Caco-2 (cell line): ENCODE measurements at regions not wholly inside any gene's neighbourhood (a gene's known extent, or its start where the extent isn't known, plus 50 kb on each side); places are given as distances from the start of the nearest gene placed in this dataset.

Experiments used
- BruUV-seq: library from RNA; stranded (reverse); fragments of 400-500 nt; replicated peaks from 2 replicates; lab custom pipeline; 2021; lab: Mats Ljungman, UMichigan
- CTCF ChIA-PET: fragments of 300-600 bp; sonication (Branson Sonifier 250); formaldehyde crosslinking; loops from one replicate; lab custom pipeline; 2022; ENCODE audit warnings: antibody characterized with exemption; lab: Charles Lee
- POLR2A ChIA-PET: fragments of 300-600 bp; sonication (Branson Sonifier 250); formaldehyde crosslinking; loops from one replicate; lab custom pipeline; 2022; ENCODE audit warnings: antibody characterized with exemption; lab: Charles Lee
- DNase-seq, 2 experiments: peaks; one replicate each; pipeline versions ENCODE4 v3.0.0 to v3.0.0-alpha.2; 2020 to 2022
- H3K27me3 ChIP-seq: replicated peaks from 2 replicates; pipeline ENCODE4 v1.6.0; 2011; ENCODE audit warnings: low read length; ENCODE audit not compliant: control insufficient read depth, insufficient read depth
- H3K36me3 ChIP-seq: 2 replicates; pipeline ENCODE4 v1.5.1; 2011; ENCODE audit warnings: low read length; ENCODE audit not compliant: control insufficient read depth, insufficient read depth
- H3K4me1 ChIP-seq: fragments of 250-450 bp; sonication (Bioruptor Pico); 2 replicates; pipeline ENCODE4 v1.5.1; 2020; ENCODE audit warnings: mild to moderate bottlenecking
- H3K4me3 ChIP-seq: 2 replicates; pipeline ENCODE4 v1.5.1; 2011; ENCODE audit warnings: low read depth, mild to moderate bottlenecking, control low read depth, low read length
- H3K9me3 ChIP-seq: fragments of 250-450 bp; sonication (Bioruptor Pico); 2 replicates; pipeline ENCODE4 v1.5.1; 2020; ENCODE audit warnings: mild to moderate bottlenecking, moderate library complexity
- H3K27ac Mint-ChIP-seq: one replicate; pipeline ENCODE4 v1.8.0; 2022; ENCODE audit warnings: mixed read lengths; ENCODE audit not compliant: unreplicated experiment
- H3K27me3 Mint-ChIP-seq: one replicate; pipeline ENCODE4 v1.8.0; 2022; ENCODE audit warnings: mixed read lengths; ENCODE audit not compliant: insufficient read depth, unreplicated experiment
- H3K36me3 Mint-ChIP-seq: one replicate; pipeline ENCODE4 v1.8.0; 2022; ENCODE audit warnings: mild to moderate bottlenecking, mixed read lengths; ENCODE audit not compliant: insufficient read depth, unreplicated experiment
- H3K4me1 Mint-ChIP-seq: one replicate; pipeline ENCODE4 v1.8.0; 2022; ENCODE audit warnings: low read depth, mixed read lengths; ENCODE audit not compliant: unreplicated experiment
- H3K4me3 Mint-ChIP-seq: one replicate; pipeline ENCODE4 v1.8.0; 2022; ENCODE audit warnings: mild to moderate bottlenecking, moderate library complexity, mixed read lengths; ENCODE audit not compliant: unreplicated experiment
- H3K9me3 Mint-ChIP-seq: one replicate; pipeline ENCODE4 v1.8.0; 2022; ENCODE audit warnings: mixed read lengths; ENCODE audit not compliant: unreplicated experiment
- intact Hi-C: fragments of 100-400 bp; cut with micrococcal nuclease; formaldehyde crosslinking; loops from one replicate; pipeline ENCODE4 v1.10.0; 2022; ENCODE audit not compliant: unreplicated experiment
- TF ChIP-seq, protein P1 (sequence below), 2 experiments: fragments of 200-600 bp in 1 of 2; IDR thresholded peaks; 1 replicate in 1 of 2; 2 replicates in 1 of 2; pipeline versions ENCODE4 v1.5.1 to v1.8.0; 2011 to 2022; ENCODE audit warnings: antibody characterized with exemption in 1 of 2, control low read depth in 1 of 2, inconsistent platforms in 1 of 2, low read depth in 1 of 2, low read length in 1 of 2, mild to moderate bottlenecking in 1 of 2, moderate library complexity in 1 of 2; ENCODE audit not compliant: insufficient read depth in 1 of 2, severe bottlenecking in 1 of 2, unreplicated experiment in 1 of 2

DNA sequence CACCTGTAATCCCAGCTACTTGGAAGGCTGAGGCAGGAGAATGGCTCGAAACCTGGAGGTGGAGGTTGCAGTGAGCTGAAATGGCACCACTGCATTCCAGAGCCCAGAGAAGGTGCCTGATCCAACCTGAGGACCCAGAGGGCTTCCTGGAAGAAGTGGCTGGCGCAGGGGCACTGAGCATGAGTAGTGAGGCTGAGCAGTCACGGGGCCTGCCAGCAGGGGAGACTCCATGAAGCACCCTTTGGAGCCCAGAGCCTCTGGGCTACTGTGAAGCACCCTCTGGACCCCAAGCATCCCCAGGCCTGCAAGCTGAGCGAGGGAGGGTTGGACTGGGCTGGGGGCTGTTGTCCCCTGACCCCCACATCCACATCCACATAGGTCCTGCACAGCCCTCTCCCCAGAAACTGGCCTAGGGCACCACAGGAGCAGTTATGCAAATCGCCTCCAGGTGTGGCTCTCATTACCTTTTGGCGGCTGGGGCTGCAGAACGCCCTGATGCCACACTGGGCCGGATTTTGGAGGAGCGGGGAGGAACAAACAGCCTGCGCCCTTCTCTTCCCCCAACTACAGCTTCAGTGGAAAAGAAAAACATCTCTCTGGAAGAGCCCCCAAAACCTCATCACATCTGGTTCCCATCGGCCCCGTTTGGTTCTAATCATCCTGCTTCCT lies 78.2 kb upstream of the TARDBP start:
- Mint-ChIP-seq H3K27me3 (no peaks in the 10 kb centered on the region), H3K36me3 (peaks cover 4% of the 10 kb centered on the region), H3K9me3 (no peaks in the 10 kb centered on the region), H3K4me3 (no peak overlapping the region), H3K4me1 (no peaks in the 10 kb centered on the region), H3K27ac (no peak overlapping the region)
- H3K9me3 ChIP-seq = no peaks in the 10 kb centered on the region
- H3K4me3 ChIP-seq = no peak overlapping the region
- intact Hi-C loops = no loop called here
- H3K36me3 ChIP-seq = no peaks in the 10 kb centered on the region
- H3K4me1 ChIP-seq = peaks cover 10% of the 10 kb centered on the region
- ChIA-PET POLR2A (no interaction called here), CTCF (no interaction called here)
- no TSS peak for BruUV-seq
- TF ChIP-seq, protein P1, sequence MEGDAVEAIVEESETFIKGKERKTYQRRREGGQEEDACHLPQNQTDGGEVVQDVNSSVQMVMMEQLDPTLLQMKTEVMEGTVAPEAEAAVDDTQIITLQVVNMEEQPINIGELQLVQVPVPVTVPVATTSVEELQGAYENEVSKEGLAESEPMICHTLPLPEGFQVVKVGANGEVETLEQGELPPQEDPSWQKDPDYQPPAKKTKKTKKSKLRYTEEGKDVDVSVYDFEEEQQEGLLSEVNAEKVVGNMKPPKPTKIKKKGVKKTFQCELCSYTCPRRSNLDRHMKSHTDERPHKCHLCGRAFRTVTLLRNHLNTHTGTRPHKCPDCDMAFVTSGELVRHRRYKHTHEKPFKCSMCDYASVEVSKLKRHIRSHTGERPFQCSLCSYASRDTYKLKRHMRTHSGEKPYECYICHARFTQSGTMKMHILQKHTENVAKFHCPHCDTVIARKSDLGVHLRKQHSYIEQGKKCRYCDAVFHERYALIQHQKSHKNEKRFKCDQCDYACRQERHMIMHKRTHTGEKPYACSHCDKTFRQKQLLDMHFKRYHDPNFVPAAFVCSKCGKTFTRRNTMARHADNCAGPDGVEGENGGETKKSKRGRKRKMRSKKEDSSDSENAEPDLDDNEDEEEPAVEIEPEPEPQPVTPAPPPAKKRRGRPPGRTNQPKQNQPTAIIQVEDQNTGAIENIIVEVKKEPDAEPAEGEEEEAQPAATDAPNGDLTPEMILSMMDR (IDR thresholded peaks at IDR 0.05; ENCODE audit: insufficient read depth in 1 of 2, low read depth in 1 of 2, low read length in 1 of 2, severe bottlenecking in 1 of 2, unreplicated experiment in 1 of 2) = no peak
- no peaks in the 10 kb centered on the region for H3K27me3 ChIP-seq
- DNase-seq = no peak

DNA sequence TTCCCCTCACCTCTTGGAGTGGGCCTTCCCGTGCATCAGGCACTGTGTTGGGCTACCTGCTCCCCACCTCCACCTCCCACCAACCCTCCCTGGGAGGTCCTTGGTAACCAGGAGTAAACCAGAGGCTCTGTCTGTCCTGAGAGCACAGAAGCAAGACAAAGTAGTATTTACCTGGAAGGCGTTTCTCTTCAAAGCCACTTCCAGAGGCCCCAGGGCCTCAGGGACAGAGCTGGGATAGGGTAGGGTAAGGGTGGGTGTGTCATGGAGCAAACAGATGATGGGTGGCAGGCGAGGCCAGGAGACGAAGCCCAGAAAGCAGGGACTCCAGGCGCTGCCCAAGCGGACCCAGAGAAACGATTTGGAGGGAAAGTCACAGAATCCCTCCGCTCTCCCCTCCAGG lies 77.2 kb upstream of the TARDBP start:
- Mint-ChIP-seq H3K36me3 (no peaks in the 10 kb centered on the region), H3K4me3 (no peak overlapping the region), H3K4me1 (no peaks in the 10 kb centered on the region), H3K27me3 (no peaks in the 10 kb centered on the region), H3K9me3 (no peaks in the 10 kb centered on the region), H3K27ac (no peak overlapping the region)
- DNase-seq = no peak
- H3K9me3 ChIP-seq = no peaks in the 10 kb centered on the region
- POLR2A ChIA-PET = no interaction called here
- intact Hi-C loops = no loop called here
- no peaks in the 10 kb centered on the region for H3K36me3 ChIP-seq
- no TSS peak for BruUV-seq
- peaks cover 10% of the 10 kb centered on the region for H3K4me1 ChIP-seq
- TF ChIP-seq, protein P1 (IDR thresholded peaks at IDR 0.05; ENCODE audit: insufficient read depth in 1 of 2, low read depth in 1 of 2, low read length in 1 of 2, severe bottlenecking in 1 of 2, unreplicated experiment in 1 of 2) = no peak
- no peaks in the 10 kb centered on the region for H3K27me3 ChIP-seq
- CTCF ChIA-PET = interaction anchor here (0.5 to 0.6 kb wide), 2 partner anchors 31 to 349 kb away, joined by 3 to 5 read pairs; no protein-coding TSS in a partner anchor
- H3K4me3 ChIP-seq = no peak overlapping the region

DNA sequence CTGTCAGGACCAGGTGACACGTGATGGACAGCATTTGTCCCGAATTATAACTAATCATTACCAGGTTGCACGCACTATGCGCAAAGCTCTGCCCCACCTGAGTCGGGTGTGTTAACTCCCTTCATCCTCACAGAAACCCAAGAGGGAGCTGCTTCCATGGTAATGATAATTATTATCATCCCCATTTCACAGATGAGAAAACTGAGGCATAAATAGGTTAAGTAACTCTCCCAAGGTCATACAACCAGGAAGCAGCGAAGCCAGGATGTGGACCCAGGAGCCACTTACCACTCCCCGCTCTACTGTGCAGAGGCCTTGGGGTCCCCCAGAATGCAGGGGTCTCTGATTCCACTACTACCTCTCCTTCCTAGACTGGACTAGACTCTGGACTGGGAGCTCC lies 76.7 kb upstream of the TARDBP start:
- Mint-ChIP-seq H3K27ac (no peak overlapping the region), H3K36me3 (no peaks in the 10 kb centered on the region), H3K9me3 (no peaks in the 10 kb centered on the region), H3K4me1 (no peaks in the 10 kb centered on the region), H3K27me3 (no peaks in the 10 kb centered on the region), H3K4me3 (no peak overlapping the region)
- ChIA-PET POLR2A (no interaction called here), CTCF (interaction anchor here (0.6 kb wide), 1 partner anchor 349 kb away, joined by 3 read pairs; no protein-coding TSS in a partner anchor)
- no peaks in the 10 kb centered on the region for H3K27me3 ChIP-seq
- DNase-seq = no peak
- H3K4me1 ChIP-seq = peaks cover 10% of the 10 kb centered on the region
- TF ChIP-seq, protein P1 (IDR thresholded peaks at IDR 0.05; ENCODE audit: insufficient read depth in 1 of 2, low read depth in 1 of 2, low read length in 1 of 2, severe bottlenecking in 1 of 2, unreplicated experiment in 1 of 2) = no peak
- intact Hi-C loops = no loop called here
- H3K4me3 ChIP-seq = no peak overlapping the region
- H3K9me3 ChIP-seq = no peaks in the 10 kb centered on the region
- BruUV-seq = no TSS peak
- H3K36me3 ChIP-seq = no peaks in the 10 kb centered on the region
